Peyer's patch (tissue), 4 donors: ENCODE measurements at regions not wholly inside any gene's neighbourhood (a gene's known extent, or its start where the extent isn't known, plus 50 kb on each side); places are given as distances from the start of the nearest gene placed in this dataset.

Source experiments
- CTCF ChIP-seq, 6 experiments: fragments of 450-650 bp in 4 of 6; fragments of 200-600 bp in 2 of 6; sonication (generic) in 1 of 6; IDR thresholded peaks; one replicate each; pipeline ENCODE4 v1.5.1; 2017 to 2019; ENCODE audit warnings: antibody characterized with exemption in 6 of 6, mild to moderate bottlenecking in 3 of 6, moderate library complexity in 1 of 6
- POLR2A ChIP-seq, 2 donors: fragments of 450-650 bp; IDR thresholded peaks; one replicate each; pipeline ENCODE4 v1.5.1; 2017; ENCODE audit warnings: antibody characterized with exemption in 2 of 2, mild to moderate bottlenecking in 2 of 2, moderate library complexity in 2 of 2

- no peak for TF ChIP-seq CTCF (IDR thresholded peaks at IDR 0.05)
- no peak for TF ChIP-seq POLR2A (IDR thresholded peaks at IDR 0.05)
Measured at GRCh38 chr21:34201001-34201400, 127.6 kb downstream of the MRPS6 start.
